Thyroid gland (tissue), 4 donors: ENCODE measurements at regions not wholly inside any gene's neighbourhood (a gene's known extent, or its start where the extent isn't known, plus 50 kb on each side); places are given as distances from the start of the nearest gene placed in this dataset.

Experiments
- DNase-seq, 2 donors: peaks; one replicate each; pipeline ENCODE4 v3.0.0-alpha.2; 2019
- H3K27ac ChIP-seq, 3 donors: fragments of 200-600 bp; sonication (generic); 1 replicate in 2 of 3; 2 replicates in 1 of 3; pipeline ENCODE4 v1.5.1; 2016 to 2019; ENCODE audit warnings: mild to moderate bottlenecking in 1 of 3, moderate library complexity in 1 of 3
- H3K27me3 ChIP-seq: fragments of 200-600 bp; sonication (generic); one replicate; pipeline ENCODE4 v1.5.1; 2019
- H3K36me3 ChIP-seq, 2 donors: fragments of 200-600 bp; sonication (generic); one replicate each; pipeline ENCODE4 v1.5.1; 2016 to 2019
- H3K4me1 ChIP-seq, 2 donors: fragments of 200-600 bp; sonication (generic); one replicate each; pipeline ENCODE4 v1.5.1; 2017 to 2019
- H3K4me3 ChIP-seq, 3 donors: fragments of 200-600 bp; sonication (generic); replicated peaks in 1 of 3; 1 replicate in 2 of 3; 2 replicates in 1 of 3; pipeline ENCODE4 v1.5.1; 2016; ENCODE audit warnings: mild to moderate bottlenecking in 1 of 3
- H3K9me3 ChIP-seq: fragments of 200-600 bp; sonication (generic); one replicate; pipeline ENCODE4 v1.5.1; 2017
- POLR2A ChIP-seq, 2 donors: fragments of 450-650 bp; IDR thresholded peaks; one replicate each; pipeline ENCODE4 v1.6.1; 2017; ENCODE audit warnings: antibody characterized with exemption in 2 of 2, mild to moderate bottlenecking in 2 of 2, moderate library complexity in 1 of 2
- whole genome bisulfite sequencing, 2 donors: methylation state at CpG; one replicate each; pipeline ENCODE4 v1.1.5; 2017; 5-methylcytosine and 5-hydroxymethylcytosine counted together
- intact Hi-C: fragments of 100-400 bp; cut with DNase I; formaldehyde crosslinking; loops from one replicate; pipeline ENCODE4 v1.15.1; 2023
- TF ChIP-seq, protein P1 (sequence below), 6 experiments: fragments of 200-600 bp in 3 of 6; fragments of 450-650 bp in 3 of 6; sonication (generic) in 3 of 6; IDR thresholded peaks; one replicate each; pipeline ENCODE4 v1.5.1; 2016 to 2019; ENCODE audit warnings: antibody characterized with exemption in 6 of 6, mild to moderate bottlenecking in 2 of 6, inconsistent platforms in 1 of 6, moderate library complexity in 1 of 6

DNA sequence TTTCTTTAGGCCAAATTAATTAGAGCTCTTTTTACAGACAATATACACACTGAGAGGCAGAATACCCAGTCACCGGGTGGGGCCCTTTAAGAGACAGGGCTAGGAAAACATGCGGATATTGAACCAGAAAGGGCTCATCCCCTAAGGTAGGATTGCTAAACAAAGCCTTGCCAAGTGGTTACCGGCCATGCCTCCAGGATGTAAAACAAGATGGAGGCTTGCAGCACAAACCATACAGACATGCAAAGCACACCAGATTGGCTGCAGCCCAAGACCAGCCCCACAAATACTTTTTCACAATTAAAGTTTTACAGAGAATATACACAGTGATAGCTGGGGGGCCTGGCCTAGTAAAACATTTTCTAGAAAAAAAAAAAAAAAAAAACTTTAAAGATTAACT, 210.0 kb downstream of the KLHL4 start:
- Histone ChIP-seq H3K9me3 (no peaks in the 10 kb centered on the region), H3K4me3 (no peak overlapping the region), H3K36me3 (no peaks in the 10 kb centered on the region), H3K27me3 (no peaks in the 10 kb centered on the region), H3K27ac (no peak overlapping the region), H3K4me1 (no peaks in the 10 kb centered on the region)
- 56 to 67% methylated on average over 3 of the region's 3 CpGs for WGBS, 2 donors
- intact Hi-C loops: no loop called here
- DNase-seq: no peak
- TF ChIP-seq, protein P1, sequence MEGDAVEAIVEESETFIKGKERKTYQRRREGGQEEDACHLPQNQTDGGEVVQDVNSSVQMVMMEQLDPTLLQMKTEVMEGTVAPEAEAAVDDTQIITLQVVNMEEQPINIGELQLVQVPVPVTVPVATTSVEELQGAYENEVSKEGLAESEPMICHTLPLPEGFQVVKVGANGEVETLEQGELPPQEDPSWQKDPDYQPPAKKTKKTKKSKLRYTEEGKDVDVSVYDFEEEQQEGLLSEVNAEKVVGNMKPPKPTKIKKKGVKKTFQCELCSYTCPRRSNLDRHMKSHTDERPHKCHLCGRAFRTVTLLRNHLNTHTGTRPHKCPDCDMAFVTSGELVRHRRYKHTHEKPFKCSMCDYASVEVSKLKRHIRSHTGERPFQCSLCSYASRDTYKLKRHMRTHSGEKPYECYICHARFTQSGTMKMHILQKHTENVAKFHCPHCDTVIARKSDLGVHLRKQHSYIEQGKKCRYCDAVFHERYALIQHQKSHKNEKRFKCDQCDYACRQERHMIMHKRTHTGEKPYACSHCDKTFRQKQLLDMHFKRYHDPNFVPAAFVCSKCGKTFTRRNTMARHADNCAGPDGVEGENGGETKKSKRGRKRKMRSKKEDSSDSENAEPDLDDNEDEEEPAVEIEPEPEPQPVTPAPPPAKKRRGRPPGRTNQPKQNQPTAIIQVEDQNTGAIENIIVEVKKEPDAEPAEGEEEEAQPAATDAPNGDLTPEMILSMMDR (IDR thresholded peaks at IDR 0.05): no peak
- no peak for TF ChIP-seq POLR2A (IDR thresholded peaks at IDR 0.05)

DNA sequence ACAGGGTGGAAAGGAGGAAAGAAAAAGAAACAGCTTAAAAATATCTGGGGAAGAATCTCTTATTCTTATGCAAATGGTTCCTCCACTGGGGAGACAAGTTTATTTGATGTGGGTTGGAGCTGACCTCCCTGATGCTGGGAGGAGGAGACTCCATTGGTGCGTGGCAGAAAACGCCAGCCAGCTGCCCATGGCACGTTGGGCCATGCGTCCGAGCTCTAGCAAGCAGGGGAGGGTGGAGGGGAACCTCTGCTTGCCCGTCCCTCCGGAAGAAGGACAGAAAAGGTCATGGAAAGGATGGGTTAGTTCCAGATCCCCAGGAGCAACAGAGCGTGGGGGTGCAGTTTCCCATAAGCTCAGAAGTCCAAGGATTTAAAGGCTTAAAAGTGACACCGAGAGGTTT, 210.4 kb downstream of the KLHL4 start:
- no peak overlapping the region for H3K4me3 ChIP-seq
- no peaks in the 10 kb centered on the region for H3K36me3 ChIP-seq
- no peak for TF ChIP-seq POLR2A (IDR thresholded peaks at IDR 0.05)
- TF ChIP-seq, protein P1 (IDR thresholded peaks at IDR 0.05): no peak
- no peak overlapping the region for H3K27ac ChIP-seq
- WGBS, 2 donors: 84 to 93% methylated on average over 7 to 9 of the region's 9 CpGs
- no peaks in the 10 kb centered on the region for H3K9me3 ChIP-seq
- H3K27me3 ChIP-seq: no peaks in the 10 kb centered on the region
- no peak for DNase-seq
- intact Hi-C loops: no loop called here
- no peaks in the 10 kb centered on the region for H3K4me1 ChIP-seq

DNA sequence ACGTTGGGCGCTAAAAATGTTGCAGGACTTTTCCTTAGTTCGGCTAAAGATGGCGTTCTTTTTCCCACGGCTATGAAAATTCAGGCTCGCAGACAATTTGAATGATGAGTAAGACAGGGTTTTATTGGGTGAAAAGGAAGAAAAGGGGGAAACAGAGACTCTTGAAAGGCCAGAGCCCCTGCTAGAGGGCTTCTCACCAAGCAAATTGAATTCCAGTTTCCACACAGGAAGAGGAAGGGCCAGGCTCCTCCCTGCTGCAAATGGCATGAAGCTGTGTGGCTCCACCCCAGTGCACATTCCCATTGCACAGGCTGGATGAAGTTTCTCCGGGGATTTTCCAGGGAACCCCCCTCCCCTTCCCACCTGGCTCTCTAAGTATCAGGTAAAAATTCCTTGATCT, 210.9 kb downstream of the KLHL4 start:
- intact Hi-C loops: no loop called here
- no peaks in the 10 kb centered on the region for H3K4me1 ChIP-seq
- no peaks in the 10 kb centered on the region for H3K36me3 ChIP-seq
- no peak for TF ChIP-seq POLR2A (IDR thresholded peaks at IDR 0.05)
- TF ChIP-seq, protein P1 (IDR thresholded peaks at IDR 0.05): no peak
- H3K9me3 ChIP-seq: no peaks in the 10 kb centered on the region
- 95 to 96% methylated on average over 7 of the region's 7 CpGs for WGBS, 2 donors
- H3K27me3 ChIP-seq: no peaks in the 10 kb centered on the region
- no peak overlapping the region for H3K27ac ChIP-seq
- no peak overlapping the region for H3K4me3 ChIP-seq
- DNase-seq: no peak

DNA sequence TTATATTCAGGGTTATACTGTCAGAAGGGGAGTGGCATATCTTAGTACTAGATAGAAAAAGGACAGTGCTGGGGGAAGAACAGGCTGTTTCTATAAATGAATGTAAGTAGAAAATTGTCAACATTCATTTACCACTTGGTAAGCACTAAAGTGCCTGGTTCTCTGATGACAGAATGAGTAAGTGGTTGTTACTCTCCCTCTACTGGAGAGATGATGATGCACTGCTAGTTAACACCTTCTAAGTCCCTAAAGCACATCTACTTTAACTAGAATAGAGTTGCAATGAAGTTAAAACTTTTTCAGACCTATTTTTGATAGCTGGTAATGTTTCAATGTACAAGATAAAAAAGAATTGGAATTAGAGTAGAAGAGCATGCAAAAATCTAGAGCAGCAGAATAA, 214.5 kb downstream of the KLHL4 start:
- Histone ChIP-seq H3K27ac (no peak overlapping the region), H3K36me3 (no peaks in the 10 kb centered on the region), H3K9me3 (no peaks in the 10 kb centered on the region), H3K27me3 (no peaks in the 10 kb centered on the region), H3K4me3 (no peak overlapping the region), H3K4me1 (no peaks in the 10 kb centered on the region)
- no peak for TF ChIP-seq POLR2A (IDR thresholded peaks at IDR 0.05)
- TF ChIP-seq, protein P1 (IDR thresholded peaks at IDR 0.05): no peak
- intact Hi-C loops: no loop called here
- no peak for DNase-seq

DNA sequence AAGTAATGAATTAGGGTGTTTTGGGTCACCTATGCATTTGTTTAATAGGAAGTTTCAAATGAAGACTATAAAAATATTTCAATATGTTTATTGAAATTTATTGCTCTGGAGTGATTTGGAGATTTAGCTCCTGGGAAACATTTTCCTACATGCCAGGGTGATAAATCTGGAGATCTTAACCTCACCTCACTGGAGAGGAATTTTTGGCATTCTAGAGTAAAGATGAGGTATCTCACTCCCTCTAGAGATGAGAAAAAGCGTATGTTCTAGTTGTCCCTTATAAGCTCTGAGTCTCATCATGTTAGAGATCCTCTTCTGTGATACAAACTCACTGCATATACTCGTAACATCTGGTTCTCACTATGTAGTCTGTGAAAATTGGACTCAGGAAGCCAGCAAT, 219.0 kb downstream of the KLHL4 start:
- Histone ChIP-seq H3K36me3 (no peaks in the 10 kb centered on the region), H3K4me1 (no peaks in the 10 kb centered on the region), H3K9me3 (no peaks in the 10 kb centered on the region), H3K4me3 (no peak overlapping the region), H3K27me3 (no peaks in the 10 kb centered on the region), H3K27ac (no peak overlapping the region)
- no peak for TF ChIP-seq POLR2A (IDR thresholded peaks at IDR 0.05)
- TF ChIP-seq, protein P1 (IDR thresholded peaks at IDR 0.05): no peak
- intact Hi-C loops: no loop called here
- 36 to 72% methylated on average over 2 of the region's 2 CpGs for WGBS, 2 donors
- DNase-seq: no peak
